ENCODE measurements at regions not wholly inside any gene's neighbourhood (a gene's known extent, or its start where the extent isn't known, plus 50 kb on each side); places are given as distances from the start of the nearest gene placed in this dataset.

- TF ChIP-seq CTCF (IDR thresholded peaks at IDR 0.05) (no peak), EP300 (IDR thresholded peaks at IDR 0.05) (no peak)
Observed at GRCh38 chr12:108047071-108047550, 82.0 kb upstream of the WSCD2 start.

Measured in ovary (tissue), 3 donors.